ENCODE measurements at regions not wholly inside any gene's neighbourhood (a gene's known extent, or its start where the extent isn't known, plus 50 kb on each side); places are given as distances from the start of the nearest gene placed in this dataset.

GRCh38 chr12:87141091-87141490 is 884.9 kb upstream of the MGAT4C start:
- TF ChIP-seq CTCF (IDR thresholded peaks at IDR 0.05; ENCODE audit: extremely low read depth, missing control alignments) = no peak
- DNase-seq (ENCODE audit: low spot score) = no peak

- DNase-seq (ENCODE audit: low spot score) = no peak
- no peak for TF ChIP-seq CTCF (IDR thresholded peaks at IDR 0.05; ENCODE audit: extremely low read depth, missing control alignments)
Observed at GRCh38 chr12:87140262-87140661, 884.1 kb upstream of the MGAT4C start.

- no peak for DNase-seq (ENCODE audit: low spot score)
- TF ChIP-seq CTCF (IDR thresholded peaks at IDR 0.05; ENCODE audit: extremely low read depth, missing control alignments) = no peak
Observed at GRCh38 chr12:87137220-87137619, 881.0 kb upstream of the MGAT4C start.

GRCh38 chr12:87136330-87136976 is 880.3 kb upstream of the MGAT4C start:
- TF ChIP-seq CTCF (IDR thresholded peaks at IDR 0.05; ENCODE audit: extremely low read depth, missing control alignments) = no peak
- DNase-seq (ENCODE audit: low spot score) = no peak

- no peak for DNase-seq (ENCODE audit: low spot score)
- no peak for TF ChIP-seq CTCF (IDR thresholded peaks at IDR 0.05; ENCODE audit: extremely low read depth, missing control alignments)
Observed at GRCh38 chr12:87127272-87127671, 871.1 kb upstream of the MGAT4C start.

- no peak for DNase-seq (ENCODE audit: low spot score)
- no peak for TF ChIP-seq CTCF (IDR thresholded peaks at IDR 0.05; ENCODE audit: extremely low read depth, missing control alignments)
Observed at GRCh38 chr12:87121896-87122295, 865.7 kb upstream of the MGAT4C start.

- TF ChIP-seq CTCF (IDR thresholded peaks at IDR 0.05; ENCODE audit: extremely low read depth, missing control alignments) = no peak
- no peak for DNase-seq (ENCODE audit: low spot score)
Observed at GRCh38 chr12:87120440-87120839, 864.2 kb upstream of the MGAT4C start.

Measured in GM20000 (cell line).